22Rv1 (cell line): ENCODE measurements at regions not wholly inside any gene's neighbourhood (a gene's known extent, or its start where the extent isn't known, plus 50 kb on each side); places are given as distances from the start of the nearest gene placed in this dataset.

Experiments used
- H3K27ac ChIP-seq: fragments of 450-650 bp; 2 replicates; pipeline ENCODE4 v1.5.1; 2017
- CTCF ChIP-seq: fragments of 450-650 bp; IDR thresholded peaks from 2 replicates; pipeline ENCODE4 v1.5.1; 2017; ENCODE audit warnings: mild to moderate bottlenecking
- ZFX ChIP-seq: fragments of 450-650 bp; IDR thresholded peaks from 2 replicates; pipeline ENCODE4 v1.6.1; 2017; ENCODE audit warnings: antibody characterized with exemption, borderline replicate concordance

GRCh38 chr20:18986146-18986830 is 172.7 kb downstream of the SCP2D1 start:
- TF ChIP-seq ZFX (no peak), CTCF (no peak)
- H3K27ac ChIP-seq = no peak overlapping the region

GRCh38 chr20:18986895-18987580 is 173.5 kb downstream of the SCP2D1 start:
- no peak overlapping the region for H3K27ac ChIP-seq
- TF ChIP-seq ZFX (no peak), CTCF (no peak)

GRCh38 chr20:18987781-18988360 is 174.3 kb downstream of the SCP2D1 start:
- no peak overlapping the region for H3K27ac ChIP-seq
- TF ChIP-seq CTCF (no peak), ZFX (no peak)

GRCh38 chr20:18988701-18989100 is 175.1 kb downstream of the SCP2D1 start:
- no peak overlapping the region for H3K27ac ChIP-seq
- TF ChIP-seq CTCF (no peak), ZFX (no peak)

GRCh38 chr20:18989736-18990474 is 176.3 kb downstream of the SCP2D1 start:
- TF ChIP-seq ZFX (no peak), CTCF (no peak)
- no peak overlapping the region for H3K27ac ChIP-seq

GRCh38 chr20:18991012-18991411 is 177.4 kb downstream of the SCP2D1 start:
- TF ChIP-seq CTCF (no peak), ZFX (no peak)
- H3K27ac ChIP-seq = no peak overlapping the region
